T-cell (primary cell): ENCODE measurements at regions not wholly inside any gene's neighbourhood (a gene's known extent, or its start where the extent isn't known, plus 50 kb on each side); places are given as distances from the start of the nearest gene placed in this dataset.
A peak's percentile ranks its signal among the peaks of the same experiment; 100 is the strongest.

Experiments
- ATAC-seq, 4 experiments: fragments of 200-7000 bp in 3 of 4; fragments of 150-1000 bp in 1 of 4; cut with Tn5 transposase; replicated peaks in 1 of 4; 1 replicate in 3 of 4; 2 replicates in 1 of 4; pipeline ENCODE4 v1.10.0; 2021; ENCODE audit warnings: moderate library complexity in 3 of 4, mild to moderate bottlenecking in 2 of 4, moderate number of reproducible peaks in 1 of 4
- CTCF ChIA-PET, 2 donors: fragments of 300-600 bp; sonication (Branson Sonifier 250); formaldehyde crosslinking; loops; one replicate each; lab custom pipeline; 2022; ENCODE audit warnings: antibody characterized with exemption in 2 of 2; lab: Charles Lee
- POLR2A ChIA-PET, 2 donors: fragments of 300-600 bp; sonication (Branson Sonifier 250); formaldehyde crosslinking; loops; one replicate each; lab custom pipeline; 2022; ENCODE audit warnings: antibody characterized with exemption in 2 of 2; lab: Charles Lee
- DNase-seq, 35 experiments: peaks; one replicate each; pipeline versions ENCODE4 v3.0.0 to v3.0.0-alpha.2; 2013 to 2023
- H3K27ac ChIP-seq: one replicate; pipeline ENCODE4 v1.5.1; 2013; ENCODE audit warnings: low read length
- H3K27me3 ChIP-seq, 2 experiments: replicated peaks in 1 of 2; 1 replicate in 1 of 2; 2 replicates in 1 of 2; pipeline versions ENCODE4 v1.6.1 to v1.7.0; 2013; ENCODE audit warnings: low read length in 1 of 2, mixed read lengths in 1 of 2; ENCODE audit not compliant: control insufficient read depth in 2 of 2, insufficient read depth in 2 of 2; ENCODE audit errors: extremely low read depth in 1 of 2
- H3K36me3 ChIP-seq, 2 donors: 1 replicate in 1 of 2; 2 replicates in 1 of 2; pipeline versions ENCODE4 v1.6.1 to v1.7.0; 2013; ENCODE audit warnings: low read length in 1 of 2; ENCODE audit not compliant: control insufficient read depth in 2 of 2, insufficient read depth in 1 of 2; ENCODE audit errors: extremely low read depth in 1 of 2
- H3K4me1 ChIP-seq, 2 experiments: 1 replicate in 1 of 2; 2 replicates in 1 of 2; pipeline versions ENCODE4 v1.6.1 to v1.7.0; 2013; ENCODE audit warnings: low read length in 2 of 2, mixed read lengths in 1 of 2; ENCODE audit not compliant: insufficient read depth in 2 of 2, control insufficient read depth in 1 of 2; ENCODE audit errors: extremely low read depth in 1 of 2
- H3K4me3 ChIP-seq, 2 donors: 1 replicate in 1 of 2; 2 replicates in 1 of 2; pipeline versions ENCODE4 v1.5.1 to v1.7.0; 2013; ENCODE audit warnings: mild to moderate bottlenecking in 2 of 2, low read length in 1 of 2, moderate library complexity in 1 of 2; ENCODE audit not compliant: control insufficient read depth in 1 of 2; ENCODE audit errors: extremely low read depth in 1 of 2
- H3K9me3 ChIP-seq: 2 replicates; pipeline ENCODE4 v1.7.0; 2013
- H3K27ac Mint-ChIP-seq, 2 donors: one replicate each; pipeline ENCODE4 v1.8.0; 2020 to 2021; ENCODE audit warnings: mild to moderate bottlenecking in 2 of 2, mixed read lengths in 2 of 2
- H3K27me3 Mint-ChIP-seq, 2 donors: one replicate each; pipeline ENCODE4 v1.8.0; 2021 to 2022; ENCODE audit warnings: mixed read lengths in 2 of 2
- H3K36me3 Mint-ChIP-seq: one replicate; pipeline ENCODE4 v1.8.0; 2021; ENCODE audit warnings: mixed read lengths
- H3K4me1 Mint-ChIP-seq, 3 donors: one replicate each; pipeline ENCODE4 v1.8.0; 2020 to 2022; ENCODE audit warnings: mixed read lengths in 3 of 3, mild to moderate bottlenecking in 1 of 3
- H3K4me3 Mint-ChIP-seq, 3 donors: one replicate each; pipeline ENCODE4 v1.8.0; 2020 to 2022; ENCODE audit warnings: mild to moderate bottlenecking in 3 of 3, mixed read lengths in 3 of 3, moderate library complexity in 3 of 3
- H3K9me3 Mint-ChIP-seq, 3 donors: one replicate each; pipeline ENCODE4 v1.8.0; 2020 to 2022; ENCODE audit warnings: mixed read lengths in 3 of 3
- WGBS: methylation state at CpG from one replicate; pipeline ENCODE4 v1.1.5; 2013; ENCODE audit warnings: missing lambda C conversion rate; ENCODE audit not compliant: insufficient coverage; 5-methylcytosine and 5-hydroxymethylcytosine counted together

- Histone ChIP-seq H3K9me3 (peaks cover 2% of the 10 kb centered on the region), H3K36me3 (no peaks in the 10 kb centered on the region), H3K27me3 (no peaks in the 10 kb centered on the region), H3K4me3 (no peak overlapping the region), H3K4me1 (peaks cover 5 to 13% of the 10 kb centered on the region in 2 experiments), H3K27ac (no peak overlapping the region)
- CTCF ChIA-PET = no interaction called here
- no peak for ATAC-seq
- Mint-ChIP-seq H3K4me1 (peaks cover 4 to 15% (median 6%) of the 10 kb centered on the region in 3 donors), H3K27ac (no peak overlapping the region), H3K27me3 (peaks cover 0 to 1% of the 10 kb centered on the region in 2 donors), H3K4me3 (no peak overlapping the region), H3K36me3 (no peaks in the 10 kb centered on the region), H3K9me3 (no peaks in the 10 kb centered on the region)
- WGBS = no CpG with 5 or more reads among the region's 1 CpG
- POLR2A ChIA-PET = no interaction called here
- no peak for DNase-seq
Measured at GRCh38 chr2:60109744-60110143, 443.7 kb downstream of the BCL11A start.

GRCh38 chr2:60106836-60107529, 446.5 kb downstream of the BCL11A start:
- no peaks in the 10 kb centered on the region for H3K9me3 ChIP-seq
- CTCF ChIA-PET = interaction anchor here in 1 of 2 donors (0.6 kb wide), 1 partner anchor 13 kb away, joined by 3 read pairs; no protein-coding TSS in a partner anchor

GRCh38 chr2:60105906-60106305, 447.5 kb downstream of the BCL11A start:
- ChIA-PET CTCF (interaction anchor here in 1 of 2 donors (0.5 kb wide), 1 partner anchor 258 kb away, joined by 3 read pairs; no protein-coding TSS in a partner anchor), POLR2A (no interaction called here)
- H3K27me3 Mint-ChIP-seq = peaks cover 0 to 1% of the 10 kb centered on the region in 2 donors
- peaks cover 9 to 21% (median 11%) of the 10 kb centered on the region in 3 donors for H3K4me1 Mint-ChIP-seq
- Histone ChIP-seq H3K36me3 (no peaks in the 10 kb centered on the region), H3K27me3 (no peaks in the 10 kb centered on the region), H3K4me3 (no peak overlapping the region), H3K9me3 (no peaks in the 10 kb centered on the region), H3K27ac (no peak overlapping the region), H3K4me1 (peaks cover 5 to 16% of the 10 kb centered on the region in 2 experiments)
- no peaks in the 10 kb centered on the region for H3K36me3 Mint-ChIP-seq
- no peak overlapping the region for H3K27ac Mint-ChIP-seq
- no CpG with 5 or more reads among the region's 7 CpGs for WGBS
- ATAC-seq (no peak), DNase-seq (no peak)
- H3K4me3 Mint-ChIP-seq = no peak overlapping the region
- H3K9me3 Mint-ChIP-seq = no peaks in the 10 kb centered on the region

More at GRCh38 chr2:60106836-60107529, 446.5 kb downstream of the BCL11A start:
- Mint-ChIP-seq H3K27me3 (peaks cover 0 to 1% of the 10 kb centered on the region in 2 donors), H3K9me3 (no peaks in the 10 kb centered on the region), H3K4me1 (peaks cover 9 to 21% (median 11%) of the 10 kb centered on the region in 3 donors), H3K4me3 (no peak overlapping the region), H3K36me3 (no peaks in the 10 kb centered on the region), H3K27ac (no peak overlapping the region)
- WGBS = 93% methylated on average over 2 of the region's 2 CpGs
- ATAC-seq = no peak
- Histone ChIP-seq H3K4me3 (no peak overlapping the region), H3K4me1 (peaks cover 5 to 16% of the 10 kb centered on the region in 2 experiments), H3K27ac (no peak overlapping the region), H3K36me3 (no peaks in the 10 kb centered on the region), H3K27me3 (no peaks in the 10 kb centered on the region)
- POLR2A ChIA-PET = no interaction called here
- DNase-seq = no peak

GRCh38 chr2:60104514-60105505, 448.6 kb downstream of the BCL11A start:
- H3K4me3 ChIP-seq = peak overlapping the region; percentile 6 to 62
- H3K27ac ChIP-seq = no peak overlapping the region
- H3K27me3 ChIP-seq = no peaks in the 10 kb centered on the region
- H3K9me3 ChIP-seq = no peaks in the 10 kb centered on the region
- peak; percentile 55 to 64 (median 61) for ATAC-seq
- peak in 1 of 35 experiments; percentile 19 for DNase-seq
- H3K4me1 ChIP-seq = peaks cover 5 to 16% of the 10 kb centered on the region in 2 experiments
- no peaks in the 10 kb centered on the region for H3K36me3 ChIP-seq
- Mint-ChIP-seq H3K27ac (no peak overlapping the region), H3K27me3 (peaks cover 1 to 4% of the 10 kb centered on the region in 2 donors), H3K4me1 (peaks cover 9 to 21% (median 11%) of the 10 kb centered on the region in 3 donors), H3K4me3 (peak overlapping the region; percentile 39 to 64 (median 40)), H3K36me3 (no peaks in the 10 kb centered on the region), H3K9me3 (no peaks in the 10 kb centered on the region)
- WGBS = 14% methylated on average over 5 of the region's 10 CpGs
- ChIA-PET POLR2A (no interaction called here), CTCF (no interaction called here)

- 46% methylated on average over 11 of the region's 11 CpGs for WGBS
- DNase-seq = no peak
- peaks cover 6 to 9% (median 7%) of the 10 kb centered on the region in 3 donors for H3K4me1 Mint-ChIP-seq
- POLR2A ChIA-PET = no interaction called here
- Histone ChIP-seq H3K36me3 (no peaks in the 10 kb centered on the region), H3K4me1 (peaks cover 0 to 3% of the 10 kb centered on the region in 2 experiments), H3K27me3 (no peaks in the 10 kb centered on the region), H3K27ac (no peak overlapping the region), H3K9me3 (no peaks in the 10 kb centered on the region), H3K4me3 (no peak overlapping the region)
- no peaks in the 10 kb centered on the region for H3K9me3 Mint-ChIP-seq
- peaks cover 0 to 15% of the 10 kb centered on the region in 2 donors for H3K27me3 Mint-ChIP-seq
- H3K36me3 Mint-ChIP-seq = no peaks in the 10 kb centered on the region
- ATAC-seq = no peak
- H3K27ac Mint-ChIP-seq = no peak overlapping the region
- no peak overlapping the region for H3K4me3 Mint-ChIP-seq
- CTCF ChIA-PET = no interaction called here
Measured at GRCh38 chr2:60100034-60100433, 453.4 kb downstream of the BCL11A start.

- Histone ChIP-seq H3K4me1 (no peaks in the 10 kb centered on the region), H3K27ac (no peak overlapping the region), H3K27me3 (no peaks in the 10 kb centered on the region), H3K4me3 (no peak overlapping the region), H3K36me3 (no peaks in the 10 kb centered on the region), H3K9me3 (no peaks in the 10 kb centered on the region)
- no CpG with 5 or more reads among the region's 3 CpGs for WGBS
- H3K36me3 Mint-ChIP-seq = no peaks in the 10 kb centered on the region
- no peaks in the 10 kb centered on the region for H3K9me3 Mint-ChIP-seq
- H3K27ac Mint-ChIP-seq = no peak overlapping the region
- no peak overlapping the region for H3K4me3 Mint-ChIP-seq
- no peak for ATAC-seq
- DNase-seq = no peak
- CTCF ChIA-PET = interaction anchor here in 1 of 2 donors (0.6 kb wide), 1 partner anchor 471 kb away, joined by 3 read pairs; no protein-coding TSS in a partner anchor
- POLR2A ChIA-PET = no interaction called here
- peaks cover 0 to 15% of the 10 kb centered on the region in 2 donors for H3K27me3 Mint-ChIP-seq
- no peaks in the 10 kb centered on the region for H3K4me1 Mint-ChIP-seq
Measured at GRCh38 chr2:60098996-60099395, 454.5 kb downstream of the BCL11A start.
